Mammary epithelial cell (primary cell): ENCODE measurements at regions not wholly inside any gene's neighbourhood (a gene's known extent, or its start where the extent isn't known, plus 50 kb on each side); places are given as distances from the start of the nearest gene placed in this dataset.

Source experiments
- CTCF ChIP-seq, 2 donors: IDR thresholded peaks in 1 of 2; conservative IDR thresholded peaks in 1 of 2; 2 replicates each; pipeline ENCODE4 v1.5.1; 2011 to 2012; ENCODE audit warnings: inconsistent platforms in 2 of 2, low read length in 2 of 2, mild to moderate bottlenecking in 2 of 2, control low read depth in 1 of 2, low read depth in 1 of 2; ENCODE audit not compliant: insufficient read depth in 1 of 2; ENCODE audit errors: extremely low read depth in 1 of 2
- EZH2 ChIP-seq: IDR thresholded peaks from 2 replicates; pipeline ENCODE4 v1.6.1; 2012; ENCODE audit warnings: low read length, inconsistent platforms, borderline replicate concordance

DNA sequence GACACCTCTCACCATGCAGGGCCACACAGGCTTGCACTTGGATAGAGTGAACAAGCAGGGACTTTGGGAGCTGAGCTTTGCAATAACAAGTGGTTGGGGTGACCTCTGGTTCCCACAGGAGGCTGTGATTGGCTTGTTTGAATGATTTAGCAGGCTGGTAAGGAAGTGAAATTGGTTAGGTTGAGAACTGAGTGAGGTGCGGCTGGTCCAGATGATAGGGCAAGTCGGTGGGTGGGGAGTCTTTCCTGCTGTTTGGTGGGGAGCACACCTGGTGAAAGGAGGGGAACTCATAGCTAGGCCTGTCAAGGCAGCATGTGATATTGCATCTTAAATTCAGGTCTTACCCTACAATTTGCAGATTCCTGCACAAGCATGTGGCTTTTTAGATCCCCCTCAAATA, 794.6 kb upstream of the ZNF608 start:
- TF ChIP-seq CTCF (conservative IDR thresholded peaks at IDR 0.05 in 1 of 2, IDR thresholded peaks at IDR 0.05 in 1 of 2; ENCODE audit: extremely low read depth in 1 of 2, insufficient read depth in 1 of 2, low read depth in 1 of 2, low read length in 2 of 2) (no peak), EZH2 (no peak)
